Kidney (tissue), 13 donors: ENCODE measurements at regions not wholly inside any gene's neighbourhood (a gene's known extent, or its start where the extent isn't known, plus 50 kb on each side); places are given as distances from the start of the nearest gene placed in this dataset.

Experiments
- DNase-seq, 5 donors: peaks; one replicate each; pipeline ENCODE4 v3.0.0-alpha.2; 2013 to 2020
- FAIRE-seq: peaks from 2 replicates; lab custom pipeline; 2012; peaks lifted over from hg19 to GRCh38; lab: Jason Lieb, UNC
- H3K27ac ChIP-seq, 2 donors: one replicate each; pipeline ENCODE4 v1.7.0; 2013; ENCODE audit warnings: low read depth in 2 of 2, low read length in 2 of 2, inconsistent platforms in 1 of 2
- H3K27me3 ChIP-seq: one replicate; pipeline ENCODE4 v1.7.1; 2013; ENCODE audit warnings: low read length, inconsistent platforms; ENCODE audit not compliant: control insufficient read depth, insufficient read depth
- H3K36me3 ChIP-seq, 3 donors: one replicate each; pipeline versions ENCODE4 v1.7.0 to v1.7.1; 2013; ENCODE audit warnings: low read length in 3 of 3, control low read depth in 1 of 3, inconsistent platforms in 1 of 3; ENCODE audit not compliant: insufficient read depth in 3 of 3, control insufficient read depth in 2 of 3
- H3K4me1 ChIP-seq, 3 donors: one replicate each; pipeline versions ENCODE4 v1.7.0 to v1.7.1; 2013; ENCODE audit warnings: low read length in 3 of 3, inconsistent platforms in 1 of 3, low read depth in 1 of 3; ENCODE audit not compliant: control insufficient read depth in 2 of 3, insufficient read depth in 2 of 3
- H3K4me3 ChIP-seq, 3 donors: one replicate each; pipeline versions ENCODE4 v1.7.0 to v1.8.1; 2013; ENCODE audit warnings: low read length in 3 of 3, control low read depth in 1 of 3, inconsistent platforms in 1 of 3
- H3K9ac ChIP-seq, 3 donors: one replicate each; pipeline versions ENCODE4 v1.7.0 to v1.7.1; 2013; ENCODE audit warnings: low read length in 3 of 3, control low read depth in 1 of 3, inconsistent platforms in 1 of 3
- H3K9me3 ChIP-seq, 3 donors: one replicate each; pipeline versions ENCODE4 v1.7.0 to v1.7.1; 2013; ENCODE audit warnings: low read length in 3 of 3, control low read depth in 1 of 3, inconsistent platforms in 1 of 3; ENCODE audit not compliant: control insufficient read depth in 2 of 3, insufficient read depth in 1 of 3
- intact Hi-C: fragments of 100-400 bp; cut with DNase I; formaldehyde crosslinking; loops from one replicate; pipeline ENCODE4 v1.11.1; 2022
- TF ChIP-seq, protein P1 (sequence below): IDR thresholded peaks from 3 replicates; pipeline ENCODE4 v1.5.1; 2012; ENCODE audit warnings: mild to moderate bottlenecking, moderate library complexity, borderline replicate concordance; ENCODE audit not compliant: insufficient read depth; ENCODE audit errors: extremely low read depth
- donor health status: control.
- donor health status: control.
- donor health status: control.
- donor health status: control.
- donor health status: control.
- donor health status: DM: yes; HTN: yes; CAD: no.
- donor health status: Normal renal cell carcinoma (clear cell type).

DNA sequence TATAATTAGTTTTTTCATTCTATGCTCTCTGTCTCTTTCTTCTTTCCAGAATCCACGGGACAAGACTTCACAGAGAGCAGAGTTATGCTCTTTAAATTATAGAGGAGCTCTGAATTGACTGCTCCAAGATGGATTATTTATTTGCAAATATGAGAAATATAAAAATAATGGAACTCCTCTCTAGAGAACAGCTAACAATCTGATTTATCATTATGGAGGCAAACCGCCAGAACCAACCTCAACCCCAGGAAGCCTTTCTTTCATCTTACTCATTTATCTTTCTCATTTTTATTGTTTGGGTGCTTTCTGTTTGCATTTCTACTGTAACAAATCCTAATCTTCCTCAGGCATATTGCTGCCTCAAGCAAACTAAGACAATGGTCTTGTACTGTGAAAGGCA, 216.5 kb downstream of the C12orf50 start:
- TF ChIP-seq, protein P1, sequence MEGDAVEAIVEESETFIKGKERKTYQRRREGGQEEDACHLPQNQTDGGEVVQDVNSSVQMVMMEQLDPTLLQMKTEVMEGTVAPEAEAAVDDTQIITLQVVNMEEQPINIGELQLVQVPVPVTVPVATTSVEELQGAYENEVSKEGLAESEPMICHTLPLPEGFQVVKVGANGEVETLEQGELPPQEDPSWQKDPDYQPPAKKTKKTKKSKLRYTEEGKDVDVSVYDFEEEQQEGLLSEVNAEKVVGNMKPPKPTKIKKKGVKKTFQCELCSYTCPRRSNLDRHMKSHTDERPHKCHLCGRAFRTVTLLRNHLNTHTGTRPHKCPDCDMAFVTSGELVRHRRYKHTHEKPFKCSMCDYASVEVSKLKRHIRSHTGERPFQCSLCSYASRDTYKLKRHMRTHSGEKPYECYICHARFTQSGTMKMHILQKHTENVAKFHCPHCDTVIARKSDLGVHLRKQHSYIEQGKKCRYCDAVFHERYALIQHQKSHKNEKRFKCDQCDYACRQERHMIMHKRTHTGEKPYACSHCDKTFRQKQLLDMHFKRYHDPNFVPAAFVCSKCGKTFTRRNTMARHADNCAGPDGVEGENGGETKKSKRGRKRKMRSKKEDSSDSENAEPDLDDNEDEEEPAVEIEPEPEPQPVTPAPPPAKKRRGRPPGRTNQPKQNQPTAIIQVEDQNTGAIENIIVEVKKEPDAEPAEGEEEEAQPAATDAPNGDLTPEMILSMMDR, result no peak
- Histone ChIP-seq H3K9me3 (no peaks in the 10 kb centered on the region), H3K27me3 (no peaks in the 10 kb centered on the region), H3K4me1 (peaks cover 0 to 3% (median 0%) of the 10 kb centered on the region in 3 donors), H3K27ac (no peak overlapping the region), H3K4me3 (no peak overlapping the region), H3K9ac (no peak overlapping the region), H3K36me3 (no peaks in the 10 kb centered on the region)
- intact Hi-C loops, result no loop called here
- no peak for FAIRE-seq
- no peak for DNase-seq

DNA sequence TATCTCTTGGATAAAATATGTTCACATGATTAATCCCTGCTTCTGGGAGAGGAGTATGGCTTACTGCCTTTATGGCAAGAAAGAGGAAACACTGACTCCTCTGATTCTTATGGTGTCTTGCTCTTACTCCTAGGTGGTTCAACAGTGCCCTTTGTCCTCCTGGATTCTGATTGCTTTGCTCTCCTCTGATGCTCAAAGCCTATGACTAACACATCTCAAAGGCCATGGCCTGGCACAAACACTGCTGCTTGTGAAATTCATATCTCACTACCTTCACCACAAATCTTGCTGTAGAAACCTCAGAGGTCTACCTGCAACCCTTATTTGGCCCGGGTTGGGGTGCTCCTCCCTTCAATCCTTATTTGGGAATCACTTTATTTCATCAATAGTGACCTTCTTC, 217.2 kb downstream of the C12orf50 start:
- no peak overlapping the region for H3K4me3 ChIP-seq
- intact Hi-C loops, result no loop called here
- no peak for FAIRE-seq
- no peaks in the 10 kb centered on the region for H3K27me3 ChIP-seq
- no peaks in the 10 kb centered on the region for H3K36me3 ChIP-seq
- no peaks in the 10 kb centered on the region for H3K9me3 ChIP-seq
- no peak overlapping the region for H3K27ac ChIP-seq
- peaks cover 0 to 3% (median 0%) of the 10 kb centered on the region in 3 donors for H3K4me1 ChIP-seq
- no peak overlapping the region for H3K9ac ChIP-seq
- TF ChIP-seq, protein P1, result no peak
- no peak for DNase-seq

DNA sequence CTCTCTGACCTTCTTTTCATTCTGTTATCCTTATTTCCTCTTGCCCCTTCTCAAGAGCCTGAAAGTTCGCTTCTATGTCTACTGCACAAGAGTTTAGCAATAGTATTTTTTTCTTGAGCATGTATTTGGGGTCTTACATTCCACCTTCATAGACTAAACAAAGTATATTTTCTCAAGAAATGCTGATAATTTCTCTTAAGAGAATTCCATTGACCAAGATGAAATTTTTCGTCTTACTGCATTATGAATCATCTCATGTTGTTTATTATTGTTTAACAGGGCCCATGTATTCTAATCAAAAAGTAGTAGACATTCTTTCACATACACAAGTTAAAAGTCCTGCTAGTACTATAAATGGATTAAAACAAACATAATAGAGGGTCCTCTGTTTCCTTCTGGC, 219.3 kb downstream of the C12orf50 start:
- FAIRE-seq, result no peak
- H3K9ac ChIP-seq, result no peak overlapping the region
- TF ChIP-seq, protein P1, result no peak
- H3K9me3 ChIP-seq, result no peaks in the 10 kb centered on the region
- H3K27me3 ChIP-seq, result no peaks in the 10 kb centered on the region
- intact Hi-C loops, result no loop called here
- no peak overlapping the region for H3K27ac ChIP-seq
- H3K36me3 ChIP-seq, result no peaks in the 10 kb centered on the region
- H3K4me3 ChIP-seq, result no peak overlapping the region
- DNase-seq, result no peak
- H3K4me1 ChIP-seq, result no peaks in the 10 kb centered on the region

GRCh38 chr12:87807086-87807485, 222.1 kb downstream of the C12orf50 start:
- no peak overlapping the region for H3K9ac ChIP-seq
- intact Hi-C loops, result no loop called here
- H3K4me1 ChIP-seq, result no peaks in the 10 kb centered on the region
- TF ChIP-seq, protein P1, result no peak
- H3K36me3 ChIP-seq, result no peaks in the 10 kb centered on the region
- DNase-seq (no peak), FAIRE-seq (no peak)
- no peak overlapping the region for H3K4me3 ChIP-seq
- H3K27ac ChIP-seq, result no peak overlapping the region
- H3K9me3 ChIP-seq, result no peaks in the 10 kb centered on the region
- H3K27me3 ChIP-seq, result no peaks in the 10 kb centered on the region
